Suprapubic skin (tissue), 4 donors: ENCODE measurements at regions not wholly inside any gene's neighbourhood (a gene's known extent, or its start where the extent isn't known, plus 50 kb on each side); places are given as distances from the start of the nearest gene placed in this dataset.

Source experiments
- CTCF ChIP-seq, 2 donors: fragments of 200-600 bp in 1 of 2; fragments of 450-650 bp in 1 of 2; sonication (generic) in 1 of 2; IDR thresholded peaks; one replicate each; pipeline ENCODE4 v1.5.1; 2016 to 2019; ENCODE audit warnings: antibody characterized with exemption in 2 of 2, mild to moderate bottlenecking in 1 of 2, moderate library complexity in 1 of 2
- EP300 ChIP-seq: sonication (generic); formaldehyde crosslinking; IDR thresholded peaks from one replicate; pipeline ENCODE4 v1.6.1; 2017; ENCODE audit warnings: antibody characterized with exemption
- POLR2A ChIP-seq, 2 donors: fragments of 450-650 bp; IDR thresholded peaks; one replicate each; pipeline ENCODE4 v1.6.1; 2017; ENCODE audit warnings: antibody characterized with exemption in 2 of 2, mild to moderate bottlenecking in 2 of 2, moderate library complexity in 2 of 2
- POLR2AphosphoS5 ChIP-seq, 3 donors: sonication (generic); formaldehyde crosslinking; IDR thresholded peaks; one replicate each; pipeline ENCODE4 v1.6.1; 2017; ENCODE audit warnings: antibody characterized with exemption in 3 of 3

GRCh38 chr19:29029268-29029958 lies 183.5 kb downstream of the UQCRFS1 start:
- no peak for TF ChIP-seq POLR2A (IDR thresholded peaks at IDR 0.05)
- no peak for TF ChIP-seq CTCF (IDR thresholded peaks at IDR 0.05)
- no peak for TF ChIP-seq POLR2AphosphoS5 (IDR thresholded peaks at IDR 0.05)
- TF ChIP-seq EP300 = no peak
